NAMALWA (cell line): ENCODE measurements at regions not wholly inside any gene's neighbourhood (a gene's known extent, or its start where the extent isn't known, plus 50 kb on each side); places are given as distances from the start of the nearest gene placed in this dataset.
"Not testable (repeated sequence)": the region's sequence is repeated elsewhere in the genome, so short reads cannot be mapped to it uniquely, and the experiment has no call there.

Source experiments
- DNase-seq: peaks from one replicate; pipeline ENCODE4 v3.0.0-alpha.2; 2015; ENCODE audit warnings: low spot score

GRCh38 chr2:15823459-15824396 is 116.6 kb upstream of the MYCN start:
- no peak for DNase-seq

GRCh38 chr2:15824467-15824866 is 115.9 kb upstream of the MYCN start:
- DNase-seq, result not testable (repeated sequence)

GRCh38 chr2:15825276-15825980 is 114.9 kb upstream of the MYCN start:
- no peak for DNase-seq

- no peak for DNase-seq
Observed at GRCh38 chr2:15826273-15826717, 114.1 kb upstream of the MYCN start.

- DNase-seq, result no peak
Observed at GRCh38 chr2:15827001-15827400, 113.3 kb upstream of the MYCN start.

GRCh38 chr2:15828576-15828975 is 111.8 kb upstream of the MYCN start:
- no peak for DNase-seq

- DNase-seq, result no peak
Observed at GRCh38 chr2:15829091-15829801, 111.1 kb upstream of the MYCN start.

- DNase-seq, result no peak
Observed at GRCh38 chr2:15829985-15830384, 110.4 kb upstream of the MYCN start.

GRCh38 chr2:15830937-15831549 is 109.3 kb upstream of the MYCN start:
- DNase-seq, result no peak

- DNase-seq, result no peak
Observed at GRCh38 chr2:15832030-15832709, 108.2 kb upstream of the MYCN start.

- no peak for DNase-seq
Observed at GRCh38 chr2:15832849-15833680, 107.3 kb upstream of the MYCN start.

GRCh38 chr2:15833731-15834130 is 106.6 kb upstream of the MYCN start:
- no peak for DNase-seq

GRCh38 chr2:15834381-15835031 is 105.8 kb upstream of the MYCN start:
- DNase-seq, result no peak

GRCh38 chr2:15835991-15836688 is 104.2 kb upstream of the MYCN start:
- DNase-seq, result no peak

GRCh38 chr2:15836689-15837610 is 103.4 kb upstream of the MYCN start:
- DNase-seq, result no peak

- DNase-seq, result no peak
Observed at GRCh38 chr2:15838481-15839090, 101.8 kb upstream of the MYCN start.

- no peak for DNase-seq
Observed at GRCh38 chr2:15839426-15840124, 100.8 kb upstream of the MYCN start.
